Panc1 (cell line): ENCODE measurements at regions not wholly inside any gene's neighbourhood (a gene's known extent, or its start where the extent isn't known, plus 50 kb on each side); places are given as distances from the start of the nearest gene placed in this dataset.

ENCODE experiments used
- ATAC-seq: fragments of 200-7000 bp; cut with Tn5 transposase; 2 replicates; pipeline ENCODE4 v1.9.1; 2020; ENCODE audit warnings: mild to moderate bottlenecking, moderate library complexity
- BruUV-seq: library from RNA; stranded (reverse); fragments of 400-500 nt; replicated peaks from 2 replicates; lab custom pipeline; 2021; lab: Mats Ljungman, UMichigan
- CTCF ChIA-PET: fragments of 300-600 bp; sonication (Branson Sonifier 250); formaldehyde crosslinking; loops from one replicate; lab custom pipeline; 2022; ENCODE audit warnings: antibody characterized with exemption; lab: Charles Lee
- POLR2A ChIA-PET: fragments of 300-600 bp; sonication (Branson Sonifier 250); formaldehyde crosslinking; loops from one replicate; lab custom pipeline; 2022; ENCODE audit warnings: antibody characterized with exemption; lab: Charles Lee
- DNase-seq: peaks from one replicate; pipeline ENCODE4 v3.0.0-alpha.2; 2010; ENCODE audit warnings: low read depth, low spot score
- H3K27ac ChIP-seq: 2 replicates; pipeline ENCODE4 v1.5.1; 2011; ENCODE audit warnings: mild to moderate bottlenecking, low read length, inconsistent platforms
- H3K27me3 ChIP-seq: fragments of 200-500 bp; sonication (Bioruptor generic); 2 replicates; pipeline ENCODE4 v1.6.0; 2014; ENCODE audit warnings: low read length, inconsistent platforms; ENCODE audit not compliant: control insufficient read depth, insufficient read depth
- H3K36me3 ChIP-seq: fragments of 200-500 bp; sonication (Bioruptor generic); 2 replicates; pipeline ENCODE4 v1.5.1; 2014; ENCODE audit warnings: inconsistent platforms, mild to moderate bottlenecking, low read length, moderate library complexity; ENCODE audit not compliant: control insufficient read depth, insufficient read depth
- H3K4me1 ChIP-seq: 2 replicates; pipeline ENCODE4 v1.5.1; 2011; ENCODE audit warnings: inconsistent platforms, mild to moderate bottlenecking, low read length, moderate library complexity; ENCODE audit not compliant: control insufficient read depth, insufficient read depth
- H3K4me3 ChIP-seq, 2 experiments: 2 replicates each; pipeline ENCODE4 v1.5.1; 2011 to 2012; ENCODE audit warnings: low read depth in 2 of 2, low read length in 2 of 2, mild to moderate bottlenecking in 2 of 2, inconsistent platforms in 1 of 2, moderate library complexity in 1 of 2
- H3K9me3 ChIP-seq: fragments of 200-500 bp; sonication (Bioruptor generic); 2 replicates; pipeline ENCODE4 v1.5.1; 2014; ENCODE audit warnings: low read depth, mild to moderate bottlenecking, inconsistent platforms, low read length, moderate library complexity; ENCODE audit not compliant: control insufficient read depth, insufficient read depth
- CTCF ChIP-seq: fragments of 450-650 bp; IDR thresholded peaks from 2 replicates; pipeline ENCODE4 v1.5.1; 2017; ENCODE audit warnings: mild to moderate bottlenecking
- POLR2AphosphoS5 ChIP-seq: IDR thresholded peaks from 2 replicates; pipeline ENCODE4 v1.6.1; 2012; ENCODE audit warnings: mild to moderate bottlenecking, low read depth, low read length, moderate library complexity
- REST ChIP-seq, 2 experiments: IDR thresholded peaks; 2 replicates each; pipeline ENCODE4 v1.6.1; 2011 to 2012; ENCODE audit warnings: low read depth in 2 of 2, control low read depth in 1 of 2, low read length in 1 of 2, mild to moderate bottlenecking in 1 of 2, moderate library complexity in 1 of 2; ENCODE audit not compliant: insufficient read depth in 1 of 2
- SIN3A ChIP-seq: IDR thresholded peaks from 2 replicates; pipeline ENCODE4 v1.6.1; 2012; ENCODE audit warnings: low read depth, mild to moderate bottlenecking, low read length, moderate library complexity, borderline replicate concordance; ENCODE audit not compliant: insufficient read depth
- TCF7L2 ChIP-seq: IDR thresholded peaks from 2 replicates; pipeline ENCODE4 v1.6.1; 2011; ENCODE audit warnings: mild to moderate bottlenecking, low read depth, low read length, inconsistent platforms
- in situ Hi-C: cut with HindIII; loops from 2 replicates; pipeline ENCODE4 v1.10.0; 2016; ENCODE audit warnings: low sequenced_read_pairs, low pct_unique_long_range_greater_than_20kb
- intact Hi-C: fragments of 100-400 bp; cut with micrococcal nuclease; formaldehyde crosslinking; loops from one replicate; pipeline ENCODE4 v1.10.0; 2022; ENCODE audit not compliant: unreplicated experiment

- DNase-seq (no peak), ATAC-seq (no peak)
- Histone ChIP-seq H3K9me3 (no peaks in the 10 kb centered on the region), H3K27ac (no peak overlapping the region), H3K4me1 (no peaks in the 10 kb centered on the region), H3K36me3 (no peaks in the 10 kb centered on the region), H3K4me3 (no peak overlapping the region), H3K27me3 (no peaks in the 10 kb centered on the region)
- CTCF ChIA-PET: no interaction called here
- TF ChIP-seq TCF7L2 (no peak), CTCF (no peak), SIN3A (no peak), REST (IDR thresholded peaks at IDR 0.05; ENCODE audit: insufficient read depth in 1 of 2, low read depth in 2 of 2, low read length in 1 of 2) (no peak), POLR2AphosphoS5 (no peak)
- POLR2A ChIA-PET: no interaction called here
- no TSS peak for BruUV-seq
- in situ Hi-C loops (no loop called here), intact Hi-C loops (no loop called here)
Observed at GRCh38 chr4:135564090-135564489, 1362.5 kb upstream of the PABPC4L start.

DNA sequence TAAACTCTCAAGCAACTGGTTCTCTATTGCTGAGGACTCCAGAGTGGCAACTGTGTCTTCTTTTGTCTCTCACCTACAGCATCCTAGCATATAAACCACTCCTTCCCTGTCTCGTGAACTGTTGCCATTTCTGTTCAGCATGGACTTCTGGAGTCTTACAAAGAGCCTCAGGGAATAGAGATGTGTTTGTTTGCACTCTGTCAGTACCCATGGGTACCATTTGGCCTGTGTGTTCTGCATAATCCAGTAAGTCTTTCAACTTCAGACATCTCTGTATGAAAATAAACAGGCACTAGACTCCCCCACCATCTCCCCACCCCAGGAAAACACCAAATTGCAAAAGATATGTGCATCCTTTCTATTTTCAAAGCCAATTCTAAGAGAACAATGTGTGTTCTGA lies 1351.6 kb upstream of the PABPC4L start:
- Histone ChIP-seq H3K4me3 (no peak overlapping the region), H3K36me3 (no peaks in the 10 kb centered on the region), H3K4me1 (no peaks in the 10 kb centered on the region), H3K27ac (no peak overlapping the region), H3K9me3 (no peaks in the 10 kb centered on the region), H3K27me3 (no peaks in the 10 kb centered on the region)
- in situ Hi-C loops: no loop called here
- DNase-seq (no peak), ATAC-seq (no peak)
- intact Hi-C loops: no loop called here
- CTCF ChIA-PET: no interaction called here
- TF ChIP-seq POLR2AphosphoS5 (no peak), SIN3A (no peak), TCF7L2 (no peak), CTCF (no peak), REST (IDR thresholded peaks at IDR 0.05; ENCODE audit: insufficient read depth in 1 of 2, low read depth in 2 of 2, low read length in 1 of 2) (no peak)
- BruUV-seq: no TSS peak
- POLR2A ChIA-PET: no interaction called here
